GM20431 (cell line): ENCODE measurements at regions not wholly inside any gene's neighbourhood (a gene's known extent, or its start where the extent isn't known, plus 50 kb on each side); places are given as distances from the start of the nearest gene placed in this dataset.
"Not testable (repeated sequence)": the region's sequence is repeated elsewhere in the genome, so short reads cannot be mapped to it uniquely, and the experiment has no call there.

Source experiments
- in situ Hi-C: fragments of 300-500 bp; cut with MseI, MboI; formaldehyde crosslinking; loops from one replicate; pipeline ENCODE4 v1.15.0; 2020; ENCODE audit warnings: low sequenced_read_pairs; ENCODE audit not compliant: unreplicated experiment

DNA sequence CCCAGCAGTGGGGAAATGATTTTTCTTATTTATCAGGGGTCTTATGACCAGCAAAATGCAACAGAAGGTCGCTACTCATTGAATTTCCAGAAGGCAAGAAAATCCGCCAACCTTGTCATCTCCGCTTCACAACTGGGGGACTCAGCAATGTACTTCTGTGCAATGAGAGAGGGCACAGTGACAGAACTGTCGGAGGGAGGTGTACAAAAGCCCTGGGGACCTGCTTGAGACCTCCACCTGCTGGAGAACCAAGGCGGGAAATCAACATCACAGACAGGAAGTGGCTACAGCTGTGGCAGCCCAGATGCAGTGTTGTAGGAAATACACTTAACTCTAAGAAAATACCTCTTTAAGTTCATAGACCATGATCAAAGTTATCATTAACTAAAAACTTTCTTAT is 250.9 kb upstream of the OR4E1 start:
- in situ Hi-C loops: no loop called here

DNA sequence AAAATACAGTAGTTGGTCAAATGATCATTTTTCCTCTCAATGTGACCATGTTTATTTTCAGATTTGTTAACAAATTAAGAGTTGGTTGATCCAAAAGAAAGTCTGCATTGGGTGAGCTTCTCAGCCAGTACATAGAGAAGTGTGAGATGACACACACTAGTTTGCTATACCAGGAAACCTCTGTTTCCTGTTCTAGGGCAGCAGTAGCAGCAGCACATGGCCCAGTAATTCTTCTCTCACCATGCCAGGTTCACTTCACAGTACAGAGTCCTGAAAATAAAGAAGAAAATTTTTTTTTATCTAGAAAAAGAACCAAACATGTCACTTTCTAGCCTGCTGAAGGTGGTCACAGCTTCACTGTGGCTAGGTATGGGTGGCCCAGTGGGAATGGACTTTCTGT is 250.2 kb upstream of the OR4E1 start:
- in situ Hi-C loops: no loop called here

DNA sequence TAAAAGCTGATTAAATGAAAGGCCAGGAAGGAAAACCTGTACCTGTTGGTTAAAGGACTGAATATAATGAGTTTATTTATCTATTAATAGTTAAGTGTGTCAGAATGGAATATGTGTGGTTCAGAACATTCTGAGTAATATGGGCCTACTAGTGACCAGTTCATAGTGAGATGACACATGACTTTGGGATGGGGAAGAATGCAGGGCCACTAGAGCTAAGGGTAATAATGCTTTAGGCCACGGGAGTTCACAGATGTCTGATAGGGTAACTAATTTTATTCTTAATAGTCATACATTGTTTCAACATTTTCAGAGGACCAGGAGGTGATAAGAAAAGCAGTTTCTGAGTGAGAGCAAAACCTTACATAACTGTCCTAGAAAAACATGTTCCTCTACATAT is 247.8 kb upstream of the OR4E1 start:
- in situ Hi-C loops: no loop called here

DNA sequence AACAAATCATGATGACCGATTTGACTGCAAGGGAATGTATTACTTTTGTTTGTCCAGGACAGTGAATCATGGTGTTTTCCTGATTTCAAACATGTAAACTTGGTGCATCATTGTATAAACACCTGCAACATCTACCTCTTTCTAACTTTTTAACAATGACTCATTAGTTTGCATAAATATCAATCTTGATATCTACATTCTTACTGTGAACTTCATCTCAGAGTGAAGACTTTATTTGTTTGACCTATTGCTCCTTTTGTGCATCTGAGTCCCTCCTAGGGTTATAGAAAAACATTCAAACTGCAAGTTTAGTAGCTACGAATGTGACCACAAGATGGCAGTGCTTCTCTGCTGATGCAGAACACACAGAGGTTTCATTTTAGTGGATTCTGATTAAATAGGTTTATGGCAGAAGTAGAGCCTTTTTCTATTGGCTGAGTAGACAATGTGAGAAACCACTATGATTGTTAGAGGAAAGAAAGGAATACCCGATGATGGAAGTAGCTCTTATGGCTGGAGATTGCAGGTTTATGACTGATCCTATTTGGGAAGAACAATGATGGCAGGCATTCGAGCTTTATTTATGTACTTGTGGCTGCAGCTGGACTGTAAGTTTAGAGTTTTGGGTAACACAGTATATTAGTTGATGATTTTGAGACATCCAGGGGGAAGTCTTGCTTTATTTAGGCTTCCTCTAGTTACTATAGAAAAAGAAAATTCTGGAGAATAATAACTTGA is 244.2 kb upstream of the OR4E1 start:
- in situ Hi-C loops: no loop called here

DNA sequence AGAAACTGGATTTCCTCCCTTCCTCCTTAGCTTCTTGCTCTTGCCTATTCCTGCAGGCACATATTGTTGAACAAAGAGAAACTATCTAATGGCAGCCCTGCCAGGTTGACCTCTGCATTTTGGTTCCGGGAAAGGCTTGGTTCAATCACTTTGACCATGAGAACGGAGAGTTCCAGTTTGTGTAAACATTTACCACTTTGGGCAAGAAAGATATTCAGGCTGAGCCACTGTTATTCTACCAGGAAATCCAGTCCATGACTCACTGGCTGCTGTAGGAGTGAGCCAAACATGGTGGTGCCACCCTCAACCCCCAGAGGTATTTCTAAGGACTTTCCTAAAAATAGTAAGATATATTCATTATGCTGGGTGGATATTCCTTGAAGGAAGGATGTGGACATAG is 242.2 kb upstream of the OR4E1 start:
- in situ Hi-C loops: no loop called here

DNA sequence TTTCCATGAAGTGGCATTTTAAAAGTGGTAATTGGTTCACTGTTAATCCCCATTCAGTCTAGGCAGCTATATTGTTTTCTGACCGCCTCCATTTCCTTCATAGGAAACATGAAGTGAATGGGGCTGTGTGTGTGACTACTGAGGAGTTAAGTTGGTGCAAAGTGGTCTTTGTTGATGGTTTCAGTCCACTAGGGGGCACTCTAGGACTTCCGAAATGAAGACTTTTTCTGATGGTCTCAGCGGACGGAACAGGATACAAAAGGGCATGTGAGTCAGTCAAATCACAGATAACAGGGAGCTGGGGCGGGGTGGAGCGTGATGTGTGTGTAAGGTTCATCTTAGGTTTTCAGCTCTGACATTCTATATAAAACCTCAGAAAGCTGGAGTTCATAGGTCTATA is 240.1 kb upstream of the OR4E1 start:
- in situ Hi-C loops: no loop called here

DNA sequence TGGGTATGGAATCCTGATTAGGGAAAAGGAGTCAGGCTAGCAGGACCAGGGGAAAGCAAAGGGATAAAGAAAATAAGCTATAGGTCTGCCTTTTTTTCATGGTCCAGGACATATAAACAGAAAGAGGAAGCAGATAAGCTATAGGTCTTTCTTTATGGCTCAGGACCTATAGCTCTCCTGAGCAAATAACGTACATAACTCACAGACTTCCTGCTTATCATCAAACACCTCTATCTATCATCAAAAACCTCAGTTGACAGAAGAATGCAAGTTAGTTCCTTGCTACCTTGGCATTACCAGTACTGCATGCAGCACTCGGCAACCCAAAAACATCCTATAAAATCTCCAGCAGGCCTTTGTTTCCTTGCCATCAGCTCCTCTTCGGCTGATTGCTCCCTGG is 238.7 kb upstream of the OR4E1 start:
- in situ Hi-C loops: no loop called here

DNA sequence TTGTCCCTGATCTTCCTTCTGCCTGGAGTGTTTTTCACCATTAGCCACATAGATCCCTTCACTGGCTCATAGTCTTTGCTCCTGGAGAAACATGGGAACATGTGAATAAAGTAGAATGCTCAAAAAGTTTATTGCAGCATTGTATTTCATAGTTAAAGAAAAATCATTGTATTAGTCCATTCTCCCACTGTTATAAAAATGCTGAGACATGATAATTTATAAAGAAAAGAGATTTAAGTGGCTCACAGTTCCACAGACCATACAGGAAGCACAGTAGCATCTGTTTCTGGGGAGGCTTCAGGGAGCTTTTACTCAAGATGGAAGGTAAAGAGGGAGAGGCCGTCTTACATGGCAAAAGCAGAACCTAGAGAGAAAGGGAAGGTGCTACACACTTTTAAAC is 238.3 kb upstream of the OR4E1 start:
- in situ Hi-C loops: no loop called here

DNA sequence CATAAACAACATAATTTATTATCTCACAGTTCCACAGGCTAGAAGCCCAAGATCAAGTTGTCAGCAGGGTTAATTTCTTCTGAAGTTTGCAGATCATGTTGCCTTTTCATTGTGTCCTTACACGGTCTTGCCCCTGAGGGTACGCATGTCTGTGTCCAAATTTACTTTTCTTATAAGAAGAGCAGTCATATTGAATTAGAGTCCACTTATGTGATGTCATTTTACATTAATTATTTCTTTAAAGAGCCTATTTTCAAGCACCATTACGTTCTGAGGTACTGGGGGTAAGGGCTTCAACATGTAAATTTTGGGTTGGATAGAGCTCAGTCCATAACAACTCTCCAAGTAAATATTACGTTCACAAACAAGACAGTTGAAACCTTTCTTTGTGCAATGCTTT is 236.6 kb upstream of the OR4E1 start:
- in situ Hi-C loops: no loop called here

DNA sequence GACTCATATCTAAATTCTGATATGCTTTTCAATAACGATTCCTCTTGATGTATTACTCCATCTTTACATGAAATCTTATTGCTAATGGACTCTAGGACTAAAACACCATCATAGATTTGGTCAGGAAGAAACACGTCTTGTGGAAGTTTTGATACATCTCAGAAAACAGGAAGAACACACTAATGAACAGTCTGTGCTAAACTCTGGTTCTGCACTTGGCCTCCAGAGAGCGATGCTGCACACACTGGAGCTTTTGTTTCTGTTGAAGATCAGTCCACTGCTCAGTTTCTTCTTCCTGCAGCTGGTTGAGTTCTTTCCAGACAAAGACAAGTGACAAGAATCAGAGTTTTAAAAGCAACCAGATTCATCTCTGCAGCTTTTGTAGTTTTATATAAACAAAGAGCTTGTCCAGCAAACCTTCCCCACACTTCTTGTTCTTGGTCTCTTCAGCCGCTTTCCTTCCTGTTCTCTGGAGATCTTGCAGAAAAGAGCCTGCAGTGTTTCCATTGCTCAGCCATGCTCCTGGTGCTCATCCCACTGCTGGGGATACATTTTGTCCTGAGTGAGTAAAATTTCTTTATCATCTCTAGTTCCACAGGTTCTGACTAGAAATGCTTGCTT is 229.1 kb upstream of the OR4E1 start:
- in situ Hi-C loops: no loop called here

DNA sequence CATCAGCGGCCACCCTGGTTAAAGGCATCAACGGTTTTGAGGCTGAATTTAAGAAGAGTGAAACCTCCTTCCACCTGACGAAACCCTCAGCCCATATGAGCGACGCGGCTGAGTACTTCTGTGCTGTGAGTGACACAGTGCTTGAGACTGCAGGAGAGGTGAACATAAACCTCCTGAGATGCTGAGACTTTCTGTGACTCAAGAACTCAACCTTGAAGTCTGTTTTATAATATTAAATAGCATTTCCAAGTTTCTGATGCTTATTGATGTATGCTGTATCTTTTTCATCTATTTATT is 221.2 kb upstream of the OR4E1 start:
- in situ Hi-C loops: not testable (repeated sequence)

DNA sequence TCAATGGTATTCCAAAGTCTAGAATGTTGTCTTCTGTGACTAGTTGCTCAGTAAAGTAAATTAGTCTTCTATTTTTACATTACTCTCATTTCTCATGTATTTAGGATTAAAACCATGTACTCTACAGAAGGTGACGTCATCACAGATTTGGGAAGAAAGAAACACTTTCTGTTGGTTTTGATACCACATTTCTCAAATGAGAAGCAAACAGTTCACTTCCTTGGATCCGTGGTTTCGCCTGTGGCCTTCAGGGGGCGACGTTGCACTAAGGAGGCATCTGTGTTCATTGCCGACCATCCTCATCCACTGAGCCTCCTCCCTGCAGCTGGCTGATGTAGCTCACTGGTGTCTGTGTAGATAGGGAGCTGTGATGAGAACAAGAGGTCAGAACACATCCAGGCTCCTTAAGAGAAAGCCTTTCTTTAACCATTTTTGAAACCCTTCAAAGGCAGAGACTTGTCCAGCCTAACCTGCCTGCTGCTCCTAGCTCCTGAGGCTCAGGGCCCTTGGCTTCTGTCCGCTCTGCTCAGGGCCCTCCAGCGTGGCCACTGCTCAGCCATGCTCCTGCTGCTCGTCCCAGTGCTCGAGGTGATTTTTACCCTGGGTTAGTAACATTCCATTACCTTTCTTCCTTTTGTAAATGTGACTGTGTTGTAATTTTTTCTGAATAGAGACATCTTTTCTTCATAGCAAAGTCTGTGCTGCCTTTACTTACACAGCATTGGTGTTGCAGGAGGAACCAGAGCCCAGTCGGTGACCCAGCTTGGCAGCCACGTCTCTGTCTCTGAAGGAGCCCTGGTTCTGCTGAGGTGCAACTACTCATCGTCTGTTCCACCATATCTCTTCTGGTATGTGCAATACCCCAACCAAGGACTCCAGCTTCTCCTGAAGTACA is 220.6 kb upstream of the OR4E1 start:
- in situ Hi-C loops: no loop called here

DNA sequence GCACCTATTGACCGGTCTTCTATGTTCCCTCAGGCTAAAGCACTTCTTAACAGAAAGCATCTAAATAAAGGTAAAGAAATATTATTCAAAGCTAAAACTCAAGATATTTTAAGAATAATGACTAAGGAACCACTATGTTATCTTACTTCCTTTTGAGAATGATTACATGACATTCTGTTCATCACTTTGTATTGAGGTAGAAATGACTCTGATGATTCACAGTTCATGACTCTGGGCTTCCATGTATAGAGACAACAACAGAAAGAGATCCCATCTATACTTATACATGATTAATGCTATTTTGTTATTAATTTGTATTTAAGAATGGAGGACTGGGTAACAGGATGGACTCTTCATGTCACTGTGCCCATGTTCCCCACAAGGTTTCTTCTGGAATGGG is 218.3 kb upstream of the OR4E1 start:
- in situ Hi-C loops: no loop called here

DNA sequence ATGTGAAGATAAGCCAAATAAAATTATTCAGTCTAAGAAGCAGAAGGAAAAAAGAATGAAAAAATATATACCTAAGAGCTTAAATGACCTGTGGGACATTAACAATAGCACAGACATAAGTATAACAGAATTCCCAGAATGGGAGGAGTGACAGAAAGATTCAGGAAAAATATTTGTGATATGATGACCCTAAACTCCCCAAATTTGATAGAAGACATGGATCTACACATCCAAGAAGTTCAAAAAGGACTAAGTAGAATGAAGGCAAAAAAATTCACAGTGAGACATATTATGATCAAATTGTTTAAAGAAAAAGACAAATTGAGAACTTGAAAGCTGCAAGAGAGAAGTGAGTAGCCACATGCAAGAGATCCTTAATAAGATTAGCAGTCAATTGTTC is 211.4 kb upstream of the OR4E1 start:
- in situ Hi-C loops: no loop called here

DNA sequence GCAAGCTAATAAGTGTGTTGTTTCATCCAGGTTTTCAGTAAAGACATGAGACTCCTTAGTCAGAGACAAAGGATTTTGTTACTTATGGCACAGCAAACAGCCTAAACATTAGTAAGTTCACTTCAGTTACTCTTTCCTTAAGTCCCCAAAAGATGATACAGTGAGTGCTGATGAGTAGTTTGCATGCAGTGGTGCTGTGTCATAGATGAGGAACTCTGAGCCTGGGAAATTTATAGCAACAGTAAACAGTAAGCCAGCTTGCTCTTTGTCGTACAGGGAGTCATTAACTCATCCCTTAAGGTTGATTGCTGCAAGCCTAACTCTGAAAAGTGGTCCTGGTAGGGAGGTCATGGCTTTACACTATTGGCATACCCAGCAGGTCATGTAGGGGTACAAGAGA is 208.6 kb upstream of the OR4E1 start:
- in situ Hi-C loops: no loop called here

DNA sequence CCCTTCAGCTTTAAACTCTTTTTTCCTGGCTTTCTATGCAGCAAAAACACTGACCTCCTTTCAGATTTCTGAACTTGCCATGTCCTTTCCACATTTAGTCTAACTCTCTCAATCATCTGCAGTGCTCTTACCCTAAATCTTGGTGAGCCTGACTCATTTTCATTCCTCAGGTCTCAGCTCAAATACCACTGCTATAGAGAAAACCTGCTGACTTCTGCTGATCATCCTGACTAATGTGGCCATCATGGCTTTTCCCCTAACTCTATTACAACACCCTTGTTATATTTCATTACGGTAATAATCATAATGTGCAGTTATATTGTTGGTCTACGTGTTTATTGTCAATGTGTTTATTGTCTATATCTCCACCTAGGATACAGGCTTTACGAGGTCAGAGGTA is 207.3 kb upstream of the OR4E1 start:
- in situ Hi-C loops: no loop called here

DNA sequence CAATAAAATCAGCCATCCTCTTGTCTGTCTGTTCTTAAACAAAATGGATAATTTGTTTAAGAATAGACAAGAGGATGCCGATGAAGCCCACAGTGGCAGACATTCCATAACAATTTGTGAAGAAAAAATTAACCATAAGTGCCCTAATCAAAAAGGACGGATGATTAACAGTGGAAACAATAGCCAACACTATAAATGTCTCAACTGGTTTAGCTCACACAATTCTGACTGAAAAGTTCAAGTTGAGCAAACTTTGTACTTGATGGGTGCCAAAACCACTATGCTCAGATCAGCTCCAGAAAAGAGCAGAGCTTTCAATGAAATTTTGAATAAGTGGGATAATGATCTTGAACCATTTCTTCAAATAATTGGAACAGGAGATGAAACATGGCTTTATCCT is 202.2 kb upstream of the OR4E1 start:
- in situ Hi-C loops: no loop called here

DNA sequence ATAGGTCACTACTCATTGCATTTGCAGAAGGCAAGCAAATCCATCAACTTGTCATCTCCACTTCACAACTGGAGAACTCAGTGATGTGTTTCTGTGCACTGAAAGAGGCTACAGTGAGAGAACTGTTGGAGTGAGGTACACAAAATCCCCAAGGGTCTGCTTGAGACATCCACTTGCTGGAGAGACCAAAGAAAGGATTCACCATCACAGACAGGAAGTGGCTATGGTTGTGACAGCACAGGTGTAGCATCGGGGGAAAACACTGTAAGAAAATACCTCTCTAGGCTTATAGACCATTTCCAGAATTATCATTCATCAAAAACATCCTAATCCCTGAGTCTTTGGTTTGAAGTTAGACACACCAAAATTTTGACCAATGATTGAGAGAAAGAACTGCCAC is 201.3 kb upstream of the OR4E1 start:
- in situ Hi-C loops: no loop called here

DNA sequence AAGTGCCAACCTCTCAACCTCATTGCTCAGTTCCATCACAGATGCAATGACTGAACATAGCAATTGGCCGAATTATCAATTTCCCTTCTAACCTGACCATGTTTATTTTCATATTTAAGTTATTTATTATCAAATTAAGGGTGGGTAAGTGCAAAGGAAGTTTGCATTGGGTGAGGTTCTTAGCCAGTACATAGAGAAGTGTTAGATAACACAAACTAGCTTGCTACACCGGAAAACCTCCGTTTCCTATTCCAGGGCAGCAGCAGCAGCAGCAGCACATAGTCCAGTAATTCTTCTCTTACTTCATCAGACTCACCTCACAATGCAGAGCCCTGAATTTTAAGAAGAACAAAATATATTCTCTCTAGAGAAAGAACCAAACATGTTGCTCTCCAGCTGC is 200.5 kb upstream of the OR4E1 start:
- in situ Hi-C loops: no loop called here

DNA sequence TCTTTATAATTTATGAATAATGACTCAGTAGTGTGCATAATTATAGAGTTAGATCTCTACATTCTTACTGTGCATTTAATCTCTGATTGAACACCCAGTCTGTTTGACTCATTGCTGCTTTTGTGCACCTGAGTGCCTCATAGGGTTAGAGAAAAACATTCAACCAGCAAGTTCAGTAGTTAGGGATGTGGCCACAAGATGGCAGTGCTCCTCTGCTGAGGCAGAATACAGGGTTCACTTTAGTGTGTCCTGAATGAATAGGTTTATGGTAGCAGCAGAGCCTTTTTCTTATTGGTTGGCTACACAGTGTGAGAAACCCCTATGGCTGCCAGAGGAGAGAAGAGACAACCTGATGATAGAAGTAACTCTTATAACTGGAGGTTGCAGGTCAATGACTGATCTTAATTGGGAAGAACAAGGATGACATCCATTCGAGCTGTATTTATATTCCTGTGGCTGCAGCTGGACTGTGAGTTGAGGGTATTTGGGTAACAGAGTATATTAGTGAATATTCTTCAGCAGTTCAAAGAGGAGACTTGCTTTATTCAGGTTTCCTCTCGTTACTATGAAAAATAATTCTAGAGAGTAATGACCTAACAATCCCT is 194.9 kb upstream of the OR4E1 start:
- in situ Hi-C loops: no loop called here

DNA sequence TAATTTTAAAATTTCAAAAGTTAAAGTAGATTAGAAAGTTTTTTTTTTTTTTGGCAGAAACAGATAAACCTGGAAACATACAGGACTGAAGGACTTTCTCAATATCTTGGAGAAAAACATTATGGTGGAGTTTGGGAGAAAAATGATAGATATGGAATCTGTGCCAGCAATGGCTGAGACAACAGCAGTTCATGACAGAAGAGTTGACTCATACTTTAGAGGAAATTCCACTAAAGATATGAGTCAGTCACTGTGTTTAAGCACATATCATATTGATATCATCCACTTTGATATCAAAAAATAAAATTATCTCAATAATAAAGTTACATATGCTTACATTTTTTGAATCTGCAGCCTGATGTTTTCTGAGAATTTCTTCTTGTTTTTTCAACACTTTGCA is 193.9 kb upstream of the OR4E1 start:
- in situ Hi-C loops: no loop called here
